Neural progenitor cell (in vitro differentiated cells): ENCODE measurements at regions not wholly inside any gene's neighbourhood (a gene's known extent, or its start where the extent isn't known, plus 50 kb on each side); places are given as distances from the start of the nearest gene placed in this dataset.

ENCODE experiments used
- DNase-seq: peaks from one replicate; pipeline ENCODE4 v3.0.0-alpha.2; 2016; ENCODE audit warnings: low spot score
- H2AFZ ChIP-seq: fragments of 200-600 bp; sonication (generic); replicated peaks from 2 replicates; pipeline ENCODE4 v1.6.1; 2016; ENCODE audit warnings: antibody characterized with exemption
- H3F3A ChIP-seq: fragments of 200-600 bp; sonication (generic); 2 replicates; pipeline ENCODE4 v1.6.1; 2016; ENCODE audit warnings: antibody characterized with exemption, low read depth
- H3K27ac ChIP-seq: fragments of 200-600 bp; sonication (generic); 2 replicates; pipeline ENCODE4 v1.5.1; 2016; ENCODE audit warnings: mild to moderate bottlenecking
- H3K27me3 ChIP-seq: fragments of 200-600 bp; sonication (generic); 2 replicates; pipeline ENCODE4 v1.6.1; 2016; ENCODE audit warnings: mild to moderate bottlenecking, moderate library complexity
- H3K36me3 ChIP-seq: fragments of 200-600 bp; sonication (generic); 2 replicates; pipeline ENCODE4 v1.5.1; 2016
- H3K4me1 ChIP-seq: fragments of 200-600 bp; sonication (generic); 2 replicates; pipeline ENCODE4 v1.6.1; 2016; ENCODE audit warnings: mixed run types
- H3K4me2 ChIP-seq: fragments of 200-600 bp; sonication (generic); 2 replicates; pipeline ENCODE4 v1.6.1; 2016
- H3K4me3 ChIP-seq: fragments of 200-600 bp; sonication (generic); 2 replicates; pipeline ENCODE4 v1.5.1; 2016
- H3K79me2 ChIP-seq: fragments of 200-600 bp; sonication (generic); 2 replicates; pipeline ENCODE4 v1.6.1; 2016; ENCODE audit warnings: low read depth
- H3K9ac ChIP-seq: fragments of 200-600 bp; sonication (generic); 2 replicates; pipeline ENCODE4 v1.6.1; 2016
- H3K9me3 ChIP-seq: fragments of 200-600 bp; sonication (generic); 2 replicates; pipeline ENCODE4 v1.5.1; 2016; ENCODE audit warnings: low read depth
- H4K20me1 ChIP-seq: fragments of 200-600 bp; sonication (generic); 2 replicates; pipeline ENCODE4 v1.6.1; 2016; ENCODE audit warnings: low read depth
- H3K27ac Mint-ChIP-seq: 3 replicates; pipeline ENCODE4 v1.8.0; 2021; ENCODE audit warnings: mixed read lengths
- H3K27me3 Mint-ChIP-seq: 2 replicates; pipeline ENCODE4 v1.8.0; 2022; ENCODE audit warnings: low read depth, mild to moderate bottlenecking, inconsistent platforms, moderate library complexity, mixed read lengths; ENCODE audit not compliant: insufficient read depth
- H3K36me3 Mint-ChIP-seq: 3 replicates; pipeline ENCODE4 v1.8.0; 2021; ENCODE audit warnings: mixed read lengths
- H3K4me1 Mint-ChIP-seq: 3 replicates; pipeline ENCODE4 v1.8.0; 2021; ENCODE audit warnings: mixed read lengths
- H3K4me3 Mint-ChIP-seq: 3 replicates; pipeline ENCODE4 v1.8.0; 2021; ENCODE audit warnings: mild to moderate bottlenecking, moderate library complexity, mixed read lengths
- H3K9me3 Mint-ChIP-seq: 3 replicates; pipeline ENCODE4 v1.8.0; 2020; ENCODE audit warnings: mixed read lengths
- CTCF ChIP-seq: fragments of 200-600 bp; sonication (generic); IDR thresholded peaks from 2 replicates; pipeline ENCODE4 v1.5.1; 2017; ENCODE audit warnings: antibody characterized with exemption, mild to moderate bottlenecking
- EZH2 ChIP-seq: fragments of 200-600 bp; sonication (generic); IDR thresholded peaks from 2 replicates; pipeline ENCODE4 v1.6.1; 2017; ENCODE audit warnings: antibody characterized with exemption, mild to moderate bottlenecking, moderate library complexity
- EZH2phosphoT487 ChIP-seq: fragments of 200-600 bp; sonication (generic); IDR thresholded peaks from 2 replicates; pipeline ENCODE4 v1.6.1; 2017; ENCODE audit warnings: antibody characterized with exemption

- no peaks in the 10 kb centered on the region for H3K36me3 Mint-ChIP-seq
- Histone ChIP-seq H3K9me3 (no peaks in the 10 kb centered on the region), H3K4me2 (no peak overlapping the region), H2AFZ (no peak overlapping the region), H3K4me3 (no peak overlapping the region), H3K36me3 (no peaks in the 10 kb centered on the region), H4K20me1 (no peaks in the 10 kb centered on the region), H3K4me1 (peaks cover 25% of the 10 kb centered on the region), H3K27ac (no peak overlapping the region), H3K79me2 (no peaks in the 10 kb centered on the region), H3K9ac (no peak overlapping the region), H3K27me3 (no peaks in the 10 kb centered on the region), H3F3A (no peaks in the 10 kb centered on the region)
- no peak for DNase-seq
- H3K27ac Mint-ChIP-seq = no peak overlapping the region
- H3K27me3 Mint-ChIP-seq = no peaks in the 10 kb centered on the region
- H3K4me3 Mint-ChIP-seq = no peak overlapping the region
- TF ChIP-seq EZH2 = no peak
- no peak for TF ChIP-seq EZH2phosphoT487
- TF ChIP-seq CTCF = no peak
- no peaks in the 10 kb centered on the region for H3K9me3 Mint-ChIP-seq
- H3K4me1 Mint-ChIP-seq = peaks cover 10% of the 10 kb centered on the region
These were observed 139.5 kb downstream of the KIF18A start for GRCh38 chr11:27968461-27968860.

- H3K4me1 Mint-ChIP-seq = peaks cover 13% of the 10 kb centered on the region
These were observed 142.4 kb downstream of the KIF18A start for GRCh38 chr11:27965559-27965958.

GRCh38 chr11:27963370-27963769, 144.6 kb downstream of the KIF18A start:
- Histone ChIP-seq H3K4me2 (no peak overlapping the region), H3K9me3 (no peaks in the 10 kb centered on the region), H3K36me3 (no peaks in the 10 kb centered on the region), H3K79me2 (no peaks in the 10 kb centered on the region), H3K27me3 (no peaks in the 10 kb centered on the region), H3K9ac (no peak overlapping the region), H3K27ac (no peak overlapping the region), H3K4me3 (no peak overlapping the region), H3F3A (no peaks in the 10 kb centered on the region), H3K4me1 (peaks cover 37% of the 10 kb centered on the region), H4K20me1 (no peaks in the 10 kb centered on the region), H2AFZ (no peak overlapping the region)
- H3K4me3 Mint-ChIP-seq = no peak overlapping the region
- H3K9me3 Mint-ChIP-seq = no peaks in the 10 kb centered on the region
- H3K27me3 Mint-ChIP-seq = no peaks in the 10 kb centered on the region
- no peak for DNase-seq
- TF ChIP-seq EZH2 = no peak
- TF ChIP-seq EZH2phosphoT487 = no peak
- no peak for TF ChIP-seq CTCF
- H3K36me3 Mint-ChIP-seq = no peaks in the 10 kb centered on the region
- no peak overlapping the region for H3K27ac Mint-ChIP-seq
- peaks cover 13% of the 10 kb centered on the region for H3K4me1 Mint-ChIP-seq

More at GRCh38 chr11:27965559-27965958, 142.4 kb downstream of the KIF18A start:
- Histone ChIP-seq H4K20me1 (no peaks in the 10 kb centered on the region), H3K9me3 (no peaks in the 10 kb centered on the region), H3K27me3 (no peaks in the 10 kb centered on the region), H3K27ac (no peak overlapping the region), H3K36me3 (no peaks in the 10 kb centered on the region), H3F3A (no peaks in the 10 kb centered on the region), H3K9ac (no peak overlapping the region), H3K4me3 (no peak overlapping the region), H2AFZ (no peak overlapping the region), H3K79me2 (no peaks in the 10 kb centered on the region), H3K4me2 (peak overlapping the region; percentile 57), H3K4me1 (peaks cover 37% of the 10 kb centered on the region)
- no peak overlapping the region for H3K4me3 Mint-ChIP-seq
- no peaks in the 10 kb centered on the region for H3K9me3 Mint-ChIP-seq
- no peak for TF ChIP-seq EZH2phosphoT487
- no peak for TF ChIP-seq EZH2
- TF ChIP-seq CTCF = no peak
- no peak overlapping the region for H3K27ac Mint-ChIP-seq
- no peaks in the 10 kb centered on the region for H3K36me3 Mint-ChIP-seq
- peak; percentile 64 for DNase-seq
- H3K27me3 Mint-ChIP-seq = no peaks in the 10 kb centered on the region
